Stimulated activated CD4-positive, alpha-beta T cell treated with anti-CD3 and anti-CD28 coated beads, TNF-alpha, amount 100 ng/mL, for 48 hours (primary cell): ENCODE measurements at regions not wholly inside any gene's neighbourhood (a gene's known extent, or its start where the extent isn't known, plus 50 kb on each side); places are given as distances from the start of the nearest gene placed in this dataset.
"Not testable (repeated sequence)": the region's sequence is repeated elsewhere in the genome, so short reads cannot be mapped to it uniquely, and the experiment has no call there.

Source experiments
- DNase-seq, 3 donors: peaks; one replicate each; pipeline ENCODE4 v3.0.0-alpha.2; 2020; ENCODE audit warnings: low read depth in 3 of 3

DNA sequence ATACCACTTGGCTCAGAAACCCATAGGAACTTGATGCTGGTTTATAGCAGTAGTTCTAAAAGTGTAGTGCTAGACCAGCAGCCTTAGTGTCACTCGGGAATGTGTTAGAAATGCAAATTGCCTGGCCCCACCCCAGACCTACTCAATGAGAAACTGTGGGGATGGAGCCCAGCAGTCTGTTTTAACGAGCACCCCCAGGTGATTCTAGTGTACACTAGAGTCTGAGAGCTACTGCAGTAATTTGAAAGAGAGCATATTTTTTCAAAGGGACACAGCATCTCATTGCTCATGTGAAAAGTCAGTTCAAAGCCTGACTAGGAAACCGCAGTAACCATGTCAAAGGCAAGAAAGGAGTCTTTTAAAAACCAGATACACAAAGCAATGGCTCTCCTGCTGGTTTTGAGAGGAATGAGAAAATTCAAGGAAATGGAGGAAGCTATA is 313.4 kb downstream of the SQOR start:
- DNase-seq: no peak

DNA sequence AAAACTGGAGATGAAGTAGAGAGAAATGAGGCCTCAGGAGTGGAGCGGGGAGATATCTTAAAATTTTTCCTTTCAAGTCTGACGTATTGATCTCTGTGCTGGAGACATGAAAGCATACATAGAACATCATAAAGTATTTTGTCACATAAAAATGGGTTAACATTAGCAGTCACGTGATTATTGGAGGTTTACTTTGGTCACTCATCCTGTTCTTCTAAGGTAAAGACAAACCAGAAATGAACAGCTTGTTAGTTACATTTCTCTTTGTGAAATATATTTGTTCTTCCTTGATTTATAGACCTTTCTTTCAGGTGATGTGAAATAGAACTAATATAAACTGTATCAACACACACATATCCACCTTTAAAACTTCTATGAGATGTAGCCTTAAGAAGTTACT is 324.1 kb downstream of the SQOR start:
- no peak for DNase-seq

DNA sequence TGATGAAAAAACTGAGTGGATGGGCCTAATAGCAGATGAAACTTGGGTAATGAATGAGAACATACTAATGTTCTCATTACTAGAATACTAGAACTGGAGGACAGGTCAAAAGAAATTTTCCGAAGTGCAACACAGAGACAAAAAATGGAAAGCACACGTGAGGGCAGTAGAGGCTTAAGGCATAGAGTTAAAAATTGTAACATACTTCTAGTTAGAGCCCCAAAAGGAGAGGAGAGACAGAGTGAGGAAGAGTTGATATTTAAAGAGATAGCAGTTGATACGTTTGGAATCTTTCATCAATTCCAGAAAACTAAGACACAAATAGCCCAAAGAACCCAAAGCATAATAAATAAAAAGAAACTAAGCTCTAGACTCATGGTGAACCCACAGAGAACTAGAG is 327.9 kb downstream of the SQOR start:
- DNase-seq: no peak

DNA sequence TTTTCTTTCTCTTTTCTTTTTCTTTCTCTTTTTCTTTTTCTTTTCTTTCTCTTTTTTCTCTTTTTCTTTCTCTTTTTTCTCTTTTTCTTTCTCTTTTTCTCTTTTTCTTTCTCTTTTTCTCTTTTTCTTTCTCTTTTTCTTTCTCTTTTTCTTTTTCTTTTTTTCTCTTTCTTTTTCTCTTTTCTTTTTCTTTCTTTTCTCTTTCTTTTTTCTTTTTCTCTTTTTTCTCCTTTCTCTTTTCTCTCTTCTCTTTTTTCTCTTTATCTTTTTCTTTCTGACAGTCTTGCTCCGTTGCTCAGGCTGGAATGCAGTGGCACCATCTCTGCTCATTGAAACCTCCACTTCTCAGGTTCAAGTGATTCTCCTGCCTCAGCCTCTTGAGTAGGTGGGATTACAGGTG is 335.7 kb downstream of the SQOR start:
- DNase-seq: no peak

DNA sequence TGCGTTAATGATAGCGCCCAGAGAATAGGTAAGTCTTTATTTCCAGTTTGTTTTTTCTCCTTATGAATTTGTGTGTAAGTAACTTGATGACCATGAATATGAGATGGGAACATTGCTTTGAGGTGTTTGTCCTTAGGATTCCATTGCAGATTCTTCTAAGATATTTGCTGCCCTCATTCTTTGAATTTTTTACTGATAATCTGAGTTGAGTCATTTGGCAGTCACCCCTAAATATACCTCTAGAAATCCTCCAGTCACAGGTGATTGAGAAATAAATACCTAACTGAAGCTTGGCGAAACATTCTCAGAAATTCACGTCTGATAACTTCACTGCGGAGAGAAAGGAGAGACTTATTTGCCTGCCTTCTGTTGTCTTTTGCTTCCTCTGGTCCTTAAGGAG is 345.5 kb downstream of the SQOR start:
- DNase-seq: no peak

DNA sequence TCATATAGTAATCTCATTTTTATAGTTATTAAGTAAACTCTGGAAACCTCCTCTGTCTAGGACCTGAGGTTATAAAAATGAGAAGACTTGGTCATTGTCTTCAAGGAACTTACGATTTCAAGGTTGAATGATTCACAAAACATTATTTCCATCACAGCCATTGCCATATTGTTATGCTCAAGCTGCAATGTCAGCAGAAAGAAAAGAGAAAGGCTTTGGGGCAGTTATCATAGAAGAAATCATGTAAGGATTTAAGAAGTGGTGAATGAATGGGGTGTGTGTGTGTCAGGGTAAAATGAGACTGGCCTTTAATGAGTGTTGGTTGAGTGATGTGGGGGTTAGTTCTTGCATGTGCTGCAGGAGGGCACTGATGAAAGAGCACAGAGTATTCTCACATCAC is 346.8 kb downstream of the SQOR start:
- DNase-seq: no peak

DNA sequence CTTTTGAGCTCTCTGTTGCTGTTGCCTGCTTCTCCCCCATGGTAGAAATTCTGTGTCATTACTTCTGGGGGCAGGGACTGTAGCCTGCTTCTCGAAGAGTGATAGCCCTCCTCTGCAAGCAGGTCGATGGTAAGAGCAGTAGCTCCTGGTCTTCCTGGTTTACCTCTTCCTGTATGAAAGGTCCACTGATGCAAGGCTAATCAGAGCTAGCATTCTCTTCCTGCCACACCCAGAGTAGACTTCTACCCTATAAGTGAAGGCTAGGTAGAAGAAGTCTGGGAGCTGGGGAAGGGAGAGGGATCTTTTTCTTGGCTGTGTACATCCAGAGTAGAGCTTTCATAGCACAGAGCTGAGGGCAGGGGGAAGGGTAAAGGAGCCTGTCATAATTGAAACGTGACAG is 357.0 kb downstream of the SQOR start:
- no peak for DNase-seq

DNA sequence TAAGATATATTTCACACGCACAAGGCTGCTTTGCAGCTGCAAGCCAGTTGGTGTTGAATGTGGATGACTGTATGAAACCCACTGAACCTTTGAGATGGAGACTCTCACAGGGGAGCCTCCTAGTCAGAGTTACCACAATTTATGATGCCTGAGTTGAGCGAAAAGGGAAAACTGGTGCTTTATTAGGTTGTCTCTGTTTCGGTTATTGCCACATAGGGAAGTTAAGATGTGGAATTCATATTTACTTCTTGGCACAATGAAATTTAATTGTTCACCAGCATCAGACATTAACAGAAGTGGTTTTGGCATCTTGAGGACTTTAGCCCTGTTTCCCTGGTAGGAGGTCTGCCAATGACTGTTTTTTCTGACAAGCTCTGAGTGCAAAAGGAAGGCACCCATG is 358.2 kb downstream of the SQOR start:
- no peak for DNase-seq

DNA sequence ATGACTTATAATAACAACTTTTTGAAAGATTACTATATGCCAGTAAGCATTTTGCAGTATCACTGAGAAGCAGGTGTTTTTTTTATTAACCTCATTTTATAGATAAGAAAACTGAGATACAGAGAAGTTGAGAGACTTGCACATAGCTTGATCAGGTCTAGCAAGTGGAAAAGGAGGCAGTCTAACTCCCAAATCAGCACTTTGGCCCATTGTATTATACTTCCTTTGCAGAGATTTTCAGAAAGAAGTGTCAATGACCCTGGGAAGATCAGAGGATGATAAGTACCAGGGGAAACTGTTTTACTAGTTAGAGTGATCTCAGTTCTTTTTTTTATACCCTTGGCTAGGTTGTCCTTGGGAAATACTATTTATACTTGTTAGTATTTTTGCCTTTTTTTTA is 358.7 kb downstream of the SQOR start:
- DNase-seq: no peak

DNA sequence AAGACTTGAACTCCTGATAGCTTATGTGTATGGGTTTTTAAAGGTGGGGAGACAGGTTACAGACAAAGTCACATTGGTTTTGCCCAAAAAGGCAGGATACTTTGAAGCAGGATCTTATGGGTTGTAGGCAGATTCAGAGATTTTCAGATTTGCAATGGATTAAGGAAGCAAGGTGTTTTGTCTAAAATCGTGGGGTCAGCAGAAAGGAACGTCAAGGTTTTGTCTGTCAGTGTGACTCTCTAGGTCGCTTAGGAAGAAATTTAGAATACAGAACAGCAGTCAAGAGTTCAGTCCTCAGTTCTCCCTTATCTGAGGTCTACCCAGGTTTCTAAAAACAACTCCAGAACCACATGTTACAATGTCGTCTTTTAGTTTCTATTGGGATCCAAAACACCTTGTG is 361.0 kb downstream of the SQOR start:
- DNase-seq: no peak

DNA sequence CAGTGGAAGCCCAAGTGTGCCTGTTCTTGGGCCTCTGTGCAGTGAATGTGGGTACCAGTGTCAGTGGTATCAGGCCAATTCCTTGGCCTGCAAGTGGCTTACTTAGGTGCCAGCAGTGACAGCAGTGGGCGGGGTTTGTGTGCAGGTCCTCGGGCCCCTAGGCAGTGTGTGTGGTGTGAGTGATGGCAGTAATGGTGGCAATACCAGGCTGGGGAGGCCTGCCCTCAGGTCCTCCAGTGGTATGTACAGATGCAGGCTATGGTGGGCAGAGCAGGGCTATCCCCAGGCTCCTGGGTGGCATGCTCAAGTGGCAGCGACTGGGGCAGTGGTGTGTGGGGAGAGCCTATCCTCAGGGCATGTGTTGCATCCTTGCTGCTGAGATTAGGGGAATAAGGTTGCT is 379.7 kb downstream of the SQOR start:
- DNase-seq: no peak

DNA sequence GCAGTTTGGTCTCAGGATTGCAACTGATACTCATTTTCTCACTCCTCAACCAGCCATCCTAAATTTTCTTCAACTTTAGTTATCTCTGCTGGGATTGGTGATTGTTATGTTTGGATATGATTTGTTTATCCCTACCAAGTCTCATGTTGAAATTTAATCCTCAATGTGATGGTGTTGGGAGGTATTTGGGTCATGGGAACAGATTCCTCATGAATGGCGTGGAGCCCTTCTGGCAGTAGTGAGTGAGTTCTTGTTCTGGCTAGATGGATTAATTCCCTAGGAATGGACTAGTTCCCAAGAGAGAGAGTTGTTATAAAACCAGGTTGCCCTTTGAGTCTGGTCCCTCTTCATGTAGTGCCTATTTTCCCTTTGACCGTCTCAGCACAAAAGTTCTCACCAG is 399.9 kb downstream of the SQOR start:
- DNase-seq: no peak

DNA sequence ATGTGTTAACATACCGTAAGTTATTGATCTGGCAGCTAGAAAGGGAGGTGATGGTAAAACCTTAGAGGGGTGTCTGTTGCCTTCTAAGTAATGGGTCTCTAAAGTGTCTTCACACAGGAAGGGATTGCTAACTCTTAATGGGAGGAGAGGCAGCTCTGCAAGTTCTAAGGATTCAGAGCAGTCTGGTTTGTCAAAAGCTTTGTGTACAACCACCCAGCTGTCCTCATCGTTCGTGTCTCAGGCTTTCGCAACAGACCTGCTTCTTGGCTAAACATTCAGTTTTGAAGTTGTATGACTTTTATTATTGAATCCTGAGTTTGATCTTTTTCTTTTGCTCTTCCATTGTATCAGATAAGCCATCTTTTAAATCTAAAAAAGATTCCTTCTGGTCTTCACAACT is 404.9 kb downstream of the SQOR start:
- DNase-seq: no peak

DNA sequence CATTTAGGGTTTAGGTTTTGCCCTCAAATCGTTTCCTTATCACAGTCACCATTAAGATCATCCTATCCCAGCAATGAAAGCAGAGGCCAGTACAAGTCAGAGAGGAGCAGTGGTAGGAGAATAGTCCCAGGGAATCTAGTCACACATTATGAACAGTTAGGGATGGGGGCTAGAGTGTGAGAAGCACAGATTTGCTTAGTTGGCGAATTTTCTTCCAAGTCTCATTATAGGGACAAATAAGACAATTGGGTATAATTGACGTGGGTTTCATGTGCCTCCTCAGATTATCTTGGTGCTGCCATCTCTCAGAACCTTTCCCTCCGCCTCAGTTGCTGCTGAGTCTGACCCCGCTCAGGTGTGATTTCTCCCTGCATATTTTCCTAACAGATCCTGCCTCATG is 407.1 kb downstream of the SQOR start:
- no peak for DNase-seq

DNA sequence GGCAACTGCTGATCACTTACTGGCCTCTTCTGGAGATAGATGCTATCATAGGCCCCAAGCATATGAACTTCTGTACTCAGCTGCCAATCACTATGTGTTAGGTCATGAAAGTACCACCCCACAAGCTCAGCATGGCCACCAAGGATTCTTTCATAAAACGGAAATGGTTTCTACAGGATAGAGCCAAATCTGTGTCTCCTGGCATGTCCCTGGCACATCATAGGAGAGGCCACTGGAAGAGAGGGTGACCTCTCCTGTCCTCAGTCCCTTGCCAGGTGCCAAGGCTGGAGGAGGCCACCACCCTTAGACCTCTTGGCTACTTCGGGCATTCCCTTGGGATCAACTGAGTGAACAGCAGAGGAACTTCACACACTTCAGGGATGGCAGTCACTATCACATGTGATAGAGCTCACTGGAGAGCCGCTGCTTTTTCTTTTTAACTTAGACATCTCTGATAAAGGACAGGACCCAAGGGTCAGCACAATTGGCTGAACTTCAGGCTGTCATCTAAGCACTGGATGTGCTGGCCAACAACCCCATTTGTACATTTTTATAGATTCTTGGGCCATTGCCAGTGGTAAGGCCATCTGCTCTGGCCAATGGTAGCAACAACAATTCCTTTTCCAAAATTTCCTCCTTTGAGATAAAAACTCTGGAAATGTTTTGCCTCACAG is 425.2 kb downstream of the SQOR start:
- DNase-seq: no peak

DNA sequence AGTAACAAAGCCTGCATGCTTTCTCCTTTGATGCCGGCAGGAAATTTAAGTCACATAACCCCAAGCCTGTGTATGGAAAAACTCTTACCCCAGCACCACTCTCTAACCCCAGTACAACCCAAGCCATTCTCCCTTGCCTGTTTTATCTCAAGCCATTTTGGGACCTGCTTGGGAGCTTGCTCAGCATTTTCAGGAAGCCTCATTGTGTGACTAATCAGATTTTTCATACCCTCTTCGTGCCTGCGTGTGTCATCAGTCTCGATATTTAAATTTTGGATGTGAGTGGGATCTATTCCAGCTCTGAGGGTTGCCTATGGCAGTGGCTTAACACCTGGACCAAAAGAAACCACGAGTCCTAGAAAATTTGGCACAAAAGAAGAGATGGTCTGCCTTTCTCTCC is 426.2 kb downstream of the SQOR start:
- no peak for DNase-seq

DNA sequence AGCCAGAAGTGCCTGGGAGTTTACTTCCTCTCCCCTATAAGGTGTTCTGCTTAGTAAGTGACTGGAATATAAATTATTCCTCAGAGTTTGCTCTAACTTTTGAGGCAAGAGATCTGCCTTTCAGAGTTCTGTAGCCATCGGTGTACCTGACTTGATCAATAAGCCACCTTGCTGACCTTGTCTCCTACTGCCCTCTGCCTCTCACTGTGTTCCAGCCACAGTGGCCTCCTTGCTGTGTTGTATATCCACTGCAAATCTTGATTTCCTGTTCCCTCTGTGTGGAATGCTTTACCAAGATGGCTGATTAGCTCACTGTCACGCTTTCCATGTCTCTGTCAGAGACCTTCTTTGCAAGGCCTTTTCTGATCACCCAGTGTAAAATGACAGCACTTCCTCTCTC is 442.4 kb downstream of the SQOR start:
- DNase-seq: no peak

DNA sequence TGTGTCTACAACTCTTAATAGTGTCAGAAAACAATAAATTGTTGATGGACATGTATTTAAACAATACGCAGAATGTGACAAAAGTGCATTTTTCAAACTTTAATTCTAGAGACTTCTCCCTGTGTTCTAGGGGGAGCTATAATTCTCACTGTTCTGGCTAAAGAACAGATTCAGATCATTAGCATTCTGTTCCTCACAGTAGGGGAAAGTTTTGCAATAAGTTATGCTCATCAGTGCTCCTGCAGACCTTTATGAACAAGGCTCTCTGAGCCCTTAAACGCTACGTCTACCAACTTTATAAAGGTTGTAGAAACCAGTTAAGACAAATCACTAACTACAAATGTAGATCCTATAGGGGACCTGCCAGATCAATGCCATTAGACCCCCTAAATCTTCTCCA is 444.2 kb downstream of the SQOR start:
- DNase-seq: no peak

DNA sequence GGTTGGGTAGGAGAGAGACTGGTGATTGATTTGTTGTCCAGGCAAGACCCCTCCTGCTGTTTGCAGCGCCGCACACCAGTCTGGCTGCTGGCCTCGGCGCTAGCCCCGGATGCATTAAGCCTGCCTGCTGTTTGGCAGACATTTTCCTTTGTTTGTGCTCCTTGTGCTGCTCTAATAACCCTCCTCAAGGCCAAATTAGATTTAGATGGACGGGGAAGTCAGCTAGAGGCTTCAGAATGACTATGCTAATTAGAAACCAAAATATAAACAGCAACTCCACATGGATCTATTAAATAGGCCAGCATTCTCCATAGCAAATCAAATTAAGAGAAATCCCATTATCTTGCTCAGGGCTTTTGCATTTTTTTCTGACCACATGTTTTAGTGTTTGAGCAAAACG is 445.2 kb downstream of the SQOR start:
- no peak for DNase-seq

DNA sequence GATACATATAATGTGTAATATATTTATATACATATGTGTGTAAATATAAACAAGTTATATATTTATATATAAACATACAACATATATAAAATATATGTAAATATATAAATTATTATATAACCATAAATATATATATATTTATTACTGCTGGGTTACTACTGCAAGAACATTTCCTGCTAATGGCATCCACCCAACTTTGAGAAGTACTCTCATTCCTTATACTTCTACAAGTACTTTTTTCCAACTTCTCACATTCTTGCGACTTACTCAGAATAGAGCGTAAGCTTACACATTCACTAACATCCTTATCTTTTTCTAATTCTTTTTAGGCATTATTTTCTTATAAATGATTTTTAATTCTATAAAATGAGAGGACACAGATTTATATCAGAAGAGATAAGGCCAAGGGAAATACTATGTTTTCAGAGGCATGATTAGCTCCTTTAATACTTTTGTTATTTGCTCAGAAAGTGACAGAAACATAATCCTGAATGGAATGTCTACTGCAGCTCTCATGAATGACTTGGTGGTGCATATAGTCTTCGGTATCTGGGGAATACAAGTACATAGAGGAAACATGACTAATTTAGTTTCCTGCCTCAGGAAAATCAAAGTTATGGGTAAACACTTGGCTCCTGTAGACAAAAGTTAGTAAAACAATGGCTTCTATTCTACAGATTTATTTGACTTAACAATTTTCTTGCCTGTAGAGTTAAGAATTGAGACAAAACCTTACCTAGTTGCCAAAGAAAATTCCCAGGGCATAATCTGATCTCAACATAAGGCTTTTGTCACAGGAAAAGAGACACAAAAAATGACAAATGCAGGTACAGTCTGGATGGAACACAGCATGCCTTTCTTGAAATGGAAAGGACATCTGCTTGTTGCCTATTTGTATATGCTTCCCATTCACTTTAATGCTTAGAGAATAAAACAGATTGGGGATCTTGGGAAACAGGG is 453.9 kb downstream of the SQOR start:
- no peak for DNase-seq

DNA sequence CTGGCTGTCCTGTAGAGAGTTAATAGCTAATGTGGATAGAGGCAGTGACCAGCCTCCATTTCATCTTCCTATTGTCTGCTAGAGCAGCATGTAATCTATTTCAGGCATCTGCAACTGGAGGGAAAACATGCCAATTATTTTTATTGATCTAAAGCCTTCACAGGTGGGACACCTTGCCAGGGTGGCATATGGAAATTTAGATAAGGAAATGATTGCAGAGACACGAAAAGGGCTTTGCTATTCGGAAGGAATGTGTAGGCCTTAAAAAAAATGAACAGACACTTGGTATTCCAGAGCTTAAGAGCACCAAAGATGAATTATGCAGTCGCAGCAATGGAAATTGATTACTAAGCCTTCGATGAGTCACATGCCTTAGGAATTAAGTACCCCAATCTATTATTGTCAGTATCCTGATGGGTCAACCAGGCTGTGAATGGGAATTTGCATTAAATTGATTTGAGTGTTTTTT is 454.7 kb downstream of the SQOR start:
- DNase-seq: no peak

DNA sequence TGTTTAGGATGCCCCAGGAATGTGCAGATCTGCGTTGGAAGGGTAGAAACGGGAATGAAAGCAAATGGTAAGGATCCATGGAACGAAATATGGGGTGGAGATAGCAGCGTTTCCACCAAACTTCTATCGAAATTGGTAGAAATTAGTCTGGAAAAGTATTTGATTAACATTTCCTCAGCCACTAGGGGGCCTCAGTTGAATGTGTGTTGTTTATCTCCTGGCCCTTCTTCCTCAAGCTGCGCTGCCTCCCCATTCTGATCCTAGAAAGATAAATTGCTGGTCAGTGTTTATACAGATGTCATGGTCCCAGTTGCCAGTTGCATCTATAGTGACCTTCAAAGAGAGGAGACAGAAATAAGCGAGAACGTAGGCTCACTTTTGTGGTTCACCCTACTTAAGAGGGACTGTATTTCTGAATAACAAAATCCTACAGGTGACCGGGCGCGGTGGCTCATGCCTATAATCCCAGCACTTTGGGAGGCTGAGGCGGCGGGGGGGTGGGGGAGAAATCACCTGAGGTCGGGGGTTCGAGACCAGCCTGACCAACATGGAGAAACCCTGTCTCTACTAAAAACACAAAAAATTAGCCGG is 457.1 kb downstream of the SQOR start:
- DNase-seq: peak in 1 of 3 donors; percentile 1

DNA sequence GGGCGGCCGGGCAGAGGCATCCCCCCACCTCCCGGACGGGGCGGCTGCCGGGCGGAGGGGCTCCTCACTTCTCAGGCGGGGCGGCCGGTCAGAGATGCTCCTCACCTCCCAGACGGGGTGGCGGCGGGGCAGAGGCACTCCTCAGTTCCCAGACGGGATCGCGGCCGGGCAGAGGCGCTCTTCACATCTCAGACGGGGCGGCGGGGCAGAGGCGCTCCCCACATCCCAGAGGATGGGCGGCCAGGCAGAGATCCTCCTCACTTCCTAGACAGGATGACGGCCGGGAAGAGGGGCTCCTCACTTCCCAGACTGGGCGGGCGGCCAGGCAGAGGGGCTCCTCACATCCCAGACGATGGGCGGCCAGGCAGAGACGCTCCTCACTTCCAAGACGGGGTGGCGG is 463.2 kb downstream of the SQOR start:
- not testable (repeated sequence) for DNase-seq
